Memory B cell (primary cell): ENCODE measurements at regions not wholly inside any gene's neighbourhood (a gene's known extent, or its start where the extent isn't known, plus 50 kb on each side); places are given as distances from the start of the nearest gene placed in this dataset.

Experiments
- ATAC-seq: fragments of 150-1000 bp; cut with Tn5 transposase; 2 replicates; pipeline ENCODE4 v1.10.0; 2021; ENCODE audit warnings: low read depth, mild to moderate bottlenecking, moderate library complexity
- DNase-seq, 2 donors: peaks; one replicate each; pipeline ENCODE4 v3.0.0; 2022; ENCODE audit warnings: low spot score in 2 of 2
- H3K27ac Mint-ChIP-seq: one replicate; pipeline ENCODE4 v1.8.0; 2022; ENCODE audit warnings: mild to moderate bottlenecking, moderate library complexity, mixed read lengths
- H3K27me3 Mint-ChIP-seq: one replicate; pipeline ENCODE4 v1.8.0; 2022; ENCODE audit warnings: mixed read lengths
- H3K36me3 Mint-ChIP-seq: one replicate; pipeline ENCODE4 v1.8.0; 2022; ENCODE audit warnings: mild to moderate bottlenecking, mixed read lengths
- H3K4me1 Mint-ChIP-seq: one replicate; pipeline ENCODE4 v1.8.0; 2022; ENCODE audit warnings: mixed read lengths
- H3K4me3 Mint-ChIP-seq: one replicate; pipeline ENCODE4 v1.8.0; 2022; ENCODE audit warnings: mild to moderate bottlenecking, moderate library complexity, mixed read lengths
- H3K9me3 Mint-ChIP-seq: one replicate; pipeline ENCODE4 v1.8.0; 2022; ENCODE audit warnings: mixed read lengths

GRCh38 chr3:31240013-31240412, 292.7 kb upstream of the STT3B start:
- Mint-ChIP-seq H3K4me3 (no peak overlapping the region), H3K27me3 (peaks cover 6% of the 10 kb centered on the region), H3K9me3 (no peaks in the 10 kb centered on the region), H3K4me1 (no peaks in the 10 kb centered on the region), H3K36me3 (no peaks in the 10 kb centered on the region), H3K27ac (no peak overlapping the region)
- ATAC-seq (no peak), DNase-seq (no peak)

GRCh38 chr3:31240466-31240865, 292.3 kb upstream of the STT3B start:
- no peak overlapping the region for H3K27ac Mint-ChIP-seq

DNA sequence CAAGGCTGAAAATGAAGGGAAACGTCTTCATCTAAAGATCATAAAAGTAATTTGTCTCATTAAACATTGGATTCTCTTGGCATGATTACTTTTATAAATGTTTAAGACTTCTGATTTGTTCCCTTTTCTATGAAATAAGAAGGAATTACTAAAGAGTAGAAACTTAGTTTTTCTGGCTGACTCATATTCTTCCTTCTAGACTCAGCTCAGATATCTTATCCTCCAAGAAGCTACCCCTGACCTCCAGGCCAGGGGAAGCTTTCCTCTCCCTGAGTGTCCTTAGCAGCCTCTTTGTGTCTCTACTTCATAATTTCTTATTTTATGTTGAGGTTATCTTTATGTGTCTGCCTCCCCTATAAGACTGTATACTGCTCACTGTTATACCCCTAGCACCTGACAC, 291.9 kb upstream of the STT3B start:
- no peak overlapping the region for H3K27ac Mint-ChIP-seq
- H3K36me3 Mint-ChIP-seq: no peaks in the 10 kb centered on the region
- H3K4me1 Mint-ChIP-seq: no peaks in the 10 kb centered on the region
- H3K9me3 Mint-ChIP-seq: no peaks in the 10 kb centered on the region
- no peak overlapping the region for H3K4me3 Mint-ChIP-seq
- peaks cover 6% of the 10 kb centered on the region for H3K27me3 Mint-ChIP-seq
- DNase-seq: no peak
- no peak for ATAC-seq

More at GRCh38 chr3:31240466-31240865, 292.3 kb upstream of the STT3B start:
- H3K4me3 Mint-ChIP-seq: no peak overlapping the region
- no peak for ATAC-seq
- H3K4me1 Mint-ChIP-seq: no peaks in the 10 kb centered on the region
- peaks cover 6% of the 10 kb centered on the region for H3K27me3 Mint-ChIP-seq
- H3K9me3 Mint-ChIP-seq: no peaks in the 10 kb centered on the region
- H3K36me3 Mint-ChIP-seq: no peaks in the 10 kb centered on the region
- no peak for DNase-seq

DNA sequence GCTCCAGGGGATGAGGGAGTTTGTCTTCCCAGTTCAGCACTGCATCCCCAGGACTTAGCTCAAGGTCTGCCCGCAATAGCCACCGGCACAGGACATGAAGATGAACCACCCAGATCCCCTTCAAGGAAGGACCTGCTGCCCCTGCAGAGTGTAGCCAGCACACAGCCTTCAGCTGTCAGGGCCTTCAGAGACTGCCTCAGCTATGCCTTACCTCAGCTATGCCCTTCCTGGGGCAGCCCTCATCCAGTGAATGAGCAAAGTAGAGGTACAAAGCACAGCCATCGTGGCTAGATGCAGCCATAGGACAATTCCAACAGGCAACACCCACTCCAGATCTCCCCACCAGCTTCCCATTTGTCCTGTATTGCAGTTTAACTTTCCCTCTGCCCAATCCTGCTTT, 291.2 kb upstream of the STT3B start:
- ATAC-seq (no peak), DNase-seq (no peak)

DNA sequence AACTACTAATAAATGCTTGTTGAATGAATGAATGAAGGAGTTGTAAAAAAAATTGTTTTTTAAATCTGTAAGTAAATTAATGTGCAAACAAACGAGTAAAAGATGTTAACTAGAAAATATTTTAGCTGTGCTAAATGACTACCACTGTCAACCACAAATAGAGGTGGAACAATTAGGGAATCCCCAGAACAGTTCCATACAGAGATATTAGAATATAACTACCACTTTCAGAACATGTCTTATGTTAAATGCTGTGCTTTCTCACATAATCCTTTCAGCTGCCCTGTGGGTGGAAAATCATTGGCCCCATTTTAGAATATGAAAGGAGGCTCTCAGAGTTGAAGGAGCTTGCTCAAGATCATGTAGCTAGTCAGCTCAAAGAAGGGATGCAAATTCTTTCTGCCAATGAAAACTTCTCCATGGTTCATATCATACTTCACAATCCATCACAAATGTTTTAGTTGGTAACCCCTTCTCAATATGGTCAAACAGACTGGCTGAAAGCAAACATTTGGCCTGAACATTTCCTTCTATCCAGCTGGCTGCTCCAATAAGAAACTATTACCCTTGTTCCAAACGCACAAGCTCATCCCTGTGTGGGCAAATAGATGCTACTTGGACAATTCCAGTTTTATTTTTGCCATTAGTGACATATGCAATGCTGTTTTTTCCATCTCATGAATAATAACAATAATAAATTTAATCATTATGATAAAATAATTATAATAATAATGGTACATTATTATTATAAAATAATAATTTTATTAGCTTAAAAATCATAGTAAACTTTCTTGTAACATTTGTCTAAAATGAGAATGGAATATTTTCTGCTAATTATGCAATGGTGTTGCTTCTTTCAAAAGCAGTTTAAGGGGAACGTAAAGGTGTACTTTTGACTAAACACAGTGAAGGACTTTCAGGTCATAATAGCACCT, 290.4 kb upstream of the STT3B start:
- no peak overlapping the region for H3K27ac Mint-ChIP-seq
- peaks cover 5% of the 10 kb centered on the region for H3K27me3 Mint-ChIP-seq
- H3K9me3 Mint-ChIP-seq: no peaks in the 10 kb centered on the region
- no peak overlapping the region for H3K4me3 Mint-ChIP-seq
- no peak for DNase-seq
- no peaks in the 10 kb centered on the region for H3K36me3 Mint-ChIP-seq
- no peaks in the 10 kb centered on the region for H3K4me1 Mint-ChIP-seq
- ATAC-seq: no peak

More for the DNA sequence above, 291.2 kb upstream of the STT3B start:
- Mint-ChIP-seq H3K27ac (no peak overlapping the region), H3K4me1 (no peaks in the 10 kb centered on the region), H3K36me3 (no peaks in the 10 kb centered on the region), H3K9me3 (no peaks in the 10 kb centered on the region), H3K4me3 (no peak overlapping the region), H3K27me3 (peaks cover 6% of the 10 kb centered on the region)

DNA sequence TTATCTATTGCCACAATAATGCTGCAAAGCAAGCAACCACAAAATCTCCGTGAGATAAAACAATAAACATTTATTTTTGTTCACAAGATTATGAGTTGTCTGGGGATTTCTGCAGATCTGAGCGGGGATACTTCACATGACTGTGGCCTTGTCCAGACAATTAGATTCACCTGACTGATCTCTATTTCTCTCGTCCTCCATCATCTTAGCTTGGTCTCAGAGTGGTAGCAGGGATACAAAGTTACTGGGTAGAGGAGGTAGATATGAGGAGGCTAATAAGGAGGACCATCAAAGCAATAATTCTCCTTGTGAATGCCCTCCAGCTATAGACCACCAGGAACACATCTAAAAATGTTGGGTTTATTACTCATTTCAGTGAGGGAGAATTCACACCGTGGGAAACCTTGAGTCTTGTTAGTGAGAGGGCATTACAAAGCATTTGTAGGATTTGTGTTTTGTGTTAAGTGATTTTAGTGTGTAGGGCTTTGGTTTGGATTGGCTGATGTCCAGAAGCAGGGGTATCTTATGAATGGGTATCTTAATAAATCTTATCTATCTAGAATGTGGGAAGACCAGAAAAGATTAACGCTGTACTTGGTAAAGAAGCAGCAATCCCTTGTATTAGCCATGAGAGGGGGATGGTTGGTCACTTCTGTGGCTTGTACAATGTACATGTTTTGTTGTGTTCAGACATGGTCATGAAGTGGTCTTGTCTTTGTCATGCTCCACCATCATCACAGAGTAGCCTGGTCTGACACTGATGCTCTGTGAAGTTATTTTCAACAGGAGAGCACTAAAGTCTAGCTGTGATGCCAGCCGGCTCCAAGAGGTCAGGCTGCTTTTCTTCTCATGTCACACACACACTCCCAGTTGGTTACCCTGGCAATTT, 287.6 kb upstream of the STT3B start:
- ATAC-seq: no peak
- Mint-ChIP-seq H3K4me3 (no peak overlapping the region), H3K36me3 (no peaks in the 10 kb centered on the region), H3K27me3 (peaks cover 4% of the 10 kb centered on the region), H3K4me1 (no peaks in the 10 kb centered on the region), H3K27ac (no peak overlapping the region), H3K9me3 (no peaks in the 10 kb centered on the region)
- DNase-seq: no peak

- H3K27ac Mint-ChIP-seq: no peak overlapping the region
- ATAC-seq (no peak), DNase-seq (no peak)
- no peak overlapping the region for H3K4me3 Mint-ChIP-seq
- H3K9me3 Mint-ChIP-seq: no peaks in the 10 kb centered on the region
- peaks cover 3% of the 10 kb centered on the region for H3K36me3 Mint-ChIP-seq
- no peaks in the 10 kb centered on the region for H3K4me1 Mint-ChIP-seq
- peaks cover 7% of the 10 kb centered on the region for H3K27me3 Mint-ChIP-seq
Measured at GRCh38 chr3:31246293-31247062, 286.2 kb upstream of the STT3B start.

DNA sequence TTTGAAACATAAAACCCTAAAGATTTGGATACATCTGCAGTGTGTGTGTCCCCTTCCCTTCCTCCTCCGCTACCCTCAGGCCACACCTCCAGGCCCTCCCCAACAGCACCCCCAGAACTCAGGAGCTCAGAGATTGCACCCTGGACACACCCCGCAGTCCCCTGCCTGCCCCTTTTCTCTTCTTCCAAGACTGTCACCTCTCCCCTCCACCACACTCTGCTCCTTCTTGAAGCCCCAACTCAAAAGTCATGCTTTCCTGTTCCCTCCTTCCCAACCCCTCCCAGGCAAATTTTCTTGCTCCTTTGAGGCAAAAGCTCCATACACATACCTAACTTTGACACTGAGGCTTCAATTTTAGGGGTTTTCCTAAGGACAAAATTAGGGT, 285.7 kb upstream of the STT3B start:
- Mint-ChIP-seq H3K27ac (no peak overlapping the region), H3K4me1 (no peaks in the 10 kb centered on the region), H3K9me3 (no peaks in the 10 kb centered on the region), H3K27me3 (peaks cover 7% of the 10 kb centered on the region), H3K36me3 (peaks cover 3% of the 10 kb centered on the region), H3K4me3 (no peak overlapping the region)
- ATAC-seq (no peak), DNase-seq (no peak)

DNA sequence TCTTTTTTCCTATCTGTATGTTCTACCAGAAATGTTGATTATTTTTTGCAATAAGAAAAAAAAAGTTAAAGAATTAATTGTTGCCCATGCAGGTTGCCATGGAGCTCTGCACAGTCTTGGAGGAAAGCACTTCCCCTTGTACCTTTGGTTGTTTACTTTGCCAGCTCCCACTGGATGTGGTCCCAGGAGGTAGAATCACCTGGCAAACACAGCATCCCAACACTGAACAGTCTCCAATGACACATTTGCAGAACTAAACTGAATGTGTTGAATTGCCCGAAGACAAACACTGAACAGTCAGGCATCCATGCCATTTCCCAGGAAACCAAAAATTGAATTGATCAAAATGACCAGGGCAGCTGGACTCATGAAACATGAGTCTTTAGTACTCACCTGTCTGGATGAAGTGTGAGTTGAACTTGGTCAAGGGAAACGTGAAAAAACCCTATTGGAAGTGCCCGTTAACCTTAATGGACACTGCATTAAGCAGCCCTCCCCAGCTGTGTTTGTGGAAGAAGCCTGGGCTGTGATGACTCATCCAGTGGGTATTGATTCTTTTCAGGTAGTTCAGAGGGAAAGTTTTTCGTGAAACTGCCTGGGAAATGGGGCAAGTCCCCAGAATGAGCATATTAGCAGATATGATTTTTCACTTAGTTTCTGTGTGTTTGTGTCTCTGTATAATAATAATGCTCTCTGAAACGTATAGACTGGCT, 284.7 kb upstream of the STT3B start:
- ATAC-seq (no peak), DNase-seq (no peak)
- Mint-ChIP-seq H3K36me3 (peaks cover 3% of the 10 kb centered on the region), H3K4me1 (no peaks in the 10 kb centered on the region), H3K27ac (no peak overlapping the region), H3K4me3 (no peak overlapping the region), H3K27me3 (peaks cover 6% of the 10 kb centered on the region), H3K9me3 (no peaks in the 10 kb centered on the region)

DNA sequence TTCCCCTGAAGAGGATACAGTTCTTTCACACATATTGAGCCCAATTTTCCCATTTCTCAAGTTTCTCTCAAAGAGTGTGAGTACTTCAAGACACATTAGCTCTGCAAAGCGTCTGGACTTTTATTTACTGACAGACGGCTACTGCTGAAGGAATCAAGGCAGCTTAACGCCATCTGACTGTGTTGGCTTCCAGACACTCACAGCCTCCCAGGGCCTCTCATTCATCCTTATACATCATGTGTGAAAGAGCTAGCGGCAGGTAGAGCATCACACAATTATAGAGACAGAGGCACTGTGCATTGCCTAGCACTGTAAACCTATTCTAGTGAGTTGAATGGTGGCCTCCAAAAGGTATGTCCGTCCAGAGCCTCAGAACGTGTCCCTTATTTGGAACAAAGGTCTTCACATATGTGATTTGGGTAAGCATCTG, 284.1 kb upstream of the STT3B start:
- Mint-ChIP-seq H3K9me3 (no peaks in the 10 kb centered on the region), H3K27me3 (peaks cover 7% of the 10 kb centered on the region), H3K36me3 (peaks cover 3% of the 10 kb centered on the region), H3K4me1 (no peaks in the 10 kb centered on the region), H3K27ac (no peak overlapping the region), H3K4me3 (no peak overlapping the region)
- DNase-seq (no peak), ATAC-seq (no peak)

GRCh38 chr3:31249545-31249944, 283.2 kb upstream of the STT3B start:
- peaks cover 3% of the 10 kb centered on the region for H3K36me3 Mint-ChIP-seq
- DNase-seq (no peak), ATAC-seq (no peak)
- no peaks in the 10 kb centered on the region for H3K4me1 Mint-ChIP-seq
- no peak overlapping the region for H3K4me3 Mint-ChIP-seq
- H3K27ac Mint-ChIP-seq: no peak overlapping the region
- H3K27me3 Mint-ChIP-seq: peaks cover 8% of the 10 kb centered on the region
- H3K9me3 Mint-ChIP-seq: no peaks in the 10 kb centered on the region

GRCh38 chr3:31250116-31250777, 282.5 kb upstream of the STT3B start:
- Mint-ChIP-seq H3K4me1 (peaks cover 4% of the 10 kb centered on the region), H3K4me3 (no peak overlapping the region), H3K9me3 (no peaks in the 10 kb centered on the region), H3K27me3 (peaks cover 8% of the 10 kb centered on the region), H3K36me3 (peaks cover 3% of the 10 kb centered on the region), H3K27ac (no peak overlapping the region)
- ATAC-seq (no peak), DNase-seq (no peak)

DNA sequence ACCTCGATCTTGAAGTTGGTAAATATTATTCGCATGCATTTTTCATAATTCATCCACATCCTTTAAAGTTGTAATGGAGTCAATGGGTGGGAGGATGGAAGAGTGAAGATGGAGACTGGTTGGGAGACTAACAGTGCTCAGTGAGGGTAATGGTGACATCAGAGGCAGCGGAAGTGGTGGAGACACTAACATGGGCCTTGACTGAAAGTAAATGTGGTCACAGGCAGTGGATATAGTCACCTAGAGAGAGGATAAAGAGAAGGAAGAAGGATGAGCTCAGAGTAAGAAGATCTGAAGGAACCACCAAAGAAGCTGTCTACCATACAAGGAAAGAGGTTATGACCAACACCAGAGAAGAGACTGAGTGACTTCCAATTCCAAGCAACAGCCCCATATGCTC, 281.6 kb upstream of the STT3B start:
- H3K4me3 Mint-ChIP-seq: no peak overlapping the region

More for the DNA sequence above, 281.6 kb upstream of the STT3B start:
- ATAC-seq (no peak), DNase-seq (no peak)
- peaks cover 4% of the 10 kb centered on the region for H3K4me1 Mint-ChIP-seq
- peaks cover 8% of the 10 kb centered on the region for H3K27me3 Mint-ChIP-seq
- no peaks in the 10 kb centered on the region for H3K9me3 Mint-ChIP-seq
- peaks cover 3% of the 10 kb centered on the region for H3K36me3 Mint-ChIP-seq
- H3K27ac Mint-ChIP-seq: no peak overlapping the region
